Body of pancreas (tissue), 4 donors: ENCODE measurements at regions not wholly inside any gene's neighbourhood (a gene's known extent, or its start where the extent isn't known, plus 50 kb on each side); places are given as distances from the start of the nearest gene placed in this dataset.

ENCODE experiments used
- POLR2A ChIP-seq, 3 donors: fragments of 450-650 bp; IDR thresholded peaks; one replicate each; pipeline ENCODE4 v1.6.1; 2016; ENCODE audit warnings: antibody characterized with exemption in 3 of 3, mild to moderate bottlenecking in 2 of 3
- TF ChIP-seq, protein P1 (sequence below), 7 experiments: fragments of 450-650 bp in 4 of 7; fragments of 200-600 bp in 3 of 7; sonication (generic) in 3 of 7; IDR thresholded peaks; one replicate each; pipeline ENCODE4 v1.5.1; 2016 to 2019; ENCODE audit warnings: antibody characterized with exemption in 7 of 7

- TF ChIP-seq POLR2A (IDR thresholded peaks at IDR 0.05), result no peak
- TF ChIP-seq, protein P1, sequence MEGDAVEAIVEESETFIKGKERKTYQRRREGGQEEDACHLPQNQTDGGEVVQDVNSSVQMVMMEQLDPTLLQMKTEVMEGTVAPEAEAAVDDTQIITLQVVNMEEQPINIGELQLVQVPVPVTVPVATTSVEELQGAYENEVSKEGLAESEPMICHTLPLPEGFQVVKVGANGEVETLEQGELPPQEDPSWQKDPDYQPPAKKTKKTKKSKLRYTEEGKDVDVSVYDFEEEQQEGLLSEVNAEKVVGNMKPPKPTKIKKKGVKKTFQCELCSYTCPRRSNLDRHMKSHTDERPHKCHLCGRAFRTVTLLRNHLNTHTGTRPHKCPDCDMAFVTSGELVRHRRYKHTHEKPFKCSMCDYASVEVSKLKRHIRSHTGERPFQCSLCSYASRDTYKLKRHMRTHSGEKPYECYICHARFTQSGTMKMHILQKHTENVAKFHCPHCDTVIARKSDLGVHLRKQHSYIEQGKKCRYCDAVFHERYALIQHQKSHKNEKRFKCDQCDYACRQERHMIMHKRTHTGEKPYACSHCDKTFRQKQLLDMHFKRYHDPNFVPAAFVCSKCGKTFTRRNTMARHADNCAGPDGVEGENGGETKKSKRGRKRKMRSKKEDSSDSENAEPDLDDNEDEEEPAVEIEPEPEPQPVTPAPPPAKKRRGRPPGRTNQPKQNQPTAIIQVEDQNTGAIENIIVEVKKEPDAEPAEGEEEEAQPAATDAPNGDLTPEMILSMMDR (IDR thresholded peaks at IDR 0.05), result no peak
Measured at GRCh38 chr4:135684001-135684400, 1482.4 kb upstream of the PABPC4L start.
